ENCODE measurements at regions not wholly inside any gene's neighbourhood (a gene's known extent, or its start where the extent isn't known, plus 50 kb on each side); places are given as distances from the start of the nearest gene placed in this dataset.

DNA sequence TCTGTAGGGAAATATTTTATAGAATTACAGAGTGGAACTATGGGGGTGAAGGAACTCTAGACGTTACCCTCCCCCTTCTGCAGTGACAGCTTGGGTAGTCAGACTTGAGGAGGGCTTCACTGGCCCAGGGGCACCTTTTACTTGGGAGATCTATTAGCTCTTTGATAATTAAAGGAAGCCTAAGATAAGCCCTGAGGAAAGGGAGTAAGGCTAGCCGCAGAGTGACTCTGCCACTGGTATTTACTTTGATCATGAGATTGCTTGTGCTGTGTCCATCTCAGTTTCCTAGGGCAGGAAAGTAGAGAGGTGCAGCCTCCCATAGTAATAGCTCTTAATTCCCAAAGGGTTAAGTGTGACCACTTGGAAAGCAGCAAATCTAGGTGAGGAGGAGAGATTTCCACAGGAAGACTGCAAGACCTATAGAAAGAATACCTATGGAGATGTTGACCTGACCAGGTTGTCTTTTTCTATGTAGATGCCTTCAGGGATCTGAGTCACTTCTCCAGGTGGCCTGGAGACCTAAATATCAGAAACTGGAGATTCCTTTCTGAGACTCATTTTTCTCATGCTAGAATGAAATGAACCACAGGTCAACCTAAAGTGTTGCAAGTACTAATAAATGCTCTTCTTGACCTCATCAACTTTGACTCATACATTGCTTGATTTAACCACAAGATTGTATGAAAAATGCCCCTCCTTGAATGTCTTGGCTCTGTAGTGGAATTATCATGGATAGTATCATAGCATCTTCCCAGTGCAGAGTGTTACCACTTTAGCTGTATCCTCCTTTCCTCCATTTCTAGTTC is 447.3 kb upstream of the GHITM start:
- Mint-ChIP-seq H3K4me1 (ENCODE audit: low read depth) (no peaks in the 10 kb centered on the region), H3K36me3 (ENCODE audit: low read depth) (no peaks in the 10 kb centered on the region)
- intact Hi-C loops (cut with micrococcal nuclease): no loop called here

DNA sequence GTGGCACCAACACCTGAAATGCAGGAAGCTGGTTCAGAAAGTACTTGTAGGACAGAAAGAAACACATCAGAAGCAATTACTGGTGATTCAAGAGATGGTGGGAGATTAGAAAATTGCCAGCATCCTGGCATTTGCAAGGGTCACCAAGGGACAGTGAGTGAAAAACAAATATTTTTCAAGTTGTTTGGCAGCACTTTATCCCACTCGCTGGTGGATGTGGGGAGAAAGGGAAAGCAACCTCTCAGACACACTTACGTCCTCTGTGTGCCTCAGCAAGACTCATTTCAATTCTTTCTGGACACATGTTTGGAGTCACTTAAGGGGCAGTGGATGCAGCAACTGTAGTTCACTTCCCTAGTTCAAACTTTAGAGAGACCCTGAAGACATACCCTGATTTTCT is 440.4 kb upstream of the GHITM start:
- Mint-ChIP-seq H3K4me3 (no peak overlapping the region), H3K9me3 (peaks cover 8% of the 10 kb centered on the region), H3K27ac (no peak overlapping the region), H3K36me3 (ENCODE audit: low read depth) (no peaks in the 10 kb centered on the region), H3K4me1 (ENCODE audit: low read depth) (no peaks in the 10 kb centered on the region), H3K27me3 (no peaks in the 10 kb centered on the region)
- intact Hi-C loops (cut with micrococcal nuclease): no loop called here

More for the DNA sequence above, 447.3 kb upstream of the GHITM start:
- H3K27ac Mint-ChIP-seq: no peak overlapping the region
- no peaks in the 10 kb centered on the region for H3K9me3 Mint-ChIP-seq
- H3K27me3 Mint-ChIP-seq: no peaks in the 10 kb centered on the region
- no peak overlapping the region for H3K4me3 Mint-ChIP-seq

DNA sequence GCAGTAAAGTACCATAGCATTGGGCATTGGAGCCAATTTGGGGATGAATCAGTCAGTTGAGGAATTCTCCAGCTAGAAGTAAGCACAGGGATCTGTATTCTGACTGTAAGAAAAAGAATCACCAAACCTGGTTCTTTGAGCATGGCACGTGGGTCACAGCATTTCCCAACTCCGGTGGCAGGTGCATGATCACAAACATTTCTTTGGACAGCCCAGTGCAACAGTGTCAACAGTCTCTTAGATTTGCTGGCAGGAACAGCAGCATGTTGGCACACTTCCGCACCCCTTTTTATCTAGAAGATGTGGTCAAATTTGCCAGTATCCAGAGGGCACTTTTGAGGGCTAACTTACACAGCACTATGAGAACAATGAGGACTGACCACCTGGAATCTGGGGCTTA is 437.5 kb upstream of the GHITM start:
- no peak overlapping the region for H3K4me3 Mint-ChIP-seq

DNA sequence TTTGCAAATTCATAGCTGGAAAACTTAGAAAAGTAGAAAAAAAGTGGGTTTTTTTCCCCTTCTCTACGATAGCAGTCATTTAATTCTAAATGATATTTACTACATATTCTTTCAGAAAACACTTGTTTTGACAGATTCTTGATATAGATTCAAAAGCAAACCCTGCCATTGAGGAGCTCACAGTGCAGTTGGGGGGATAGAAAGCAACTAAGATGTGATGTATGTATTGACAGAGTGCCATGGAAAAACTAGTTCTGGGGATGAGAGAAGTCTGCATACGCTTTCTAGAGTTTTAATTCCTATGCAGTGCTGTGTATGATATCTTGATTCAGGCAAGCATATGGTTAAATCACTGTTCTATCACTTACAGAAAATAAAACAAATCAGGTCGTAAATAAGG is 436.6 kb upstream of the GHITM start:
- Mint-ChIP-seq H3K27ac (no peak overlapping the region), H3K4me3 (no peak overlapping the region), H3K27me3 (no peaks in the 10 kb centered on the region), H3K9me3 (peaks cover 18% of the 10 kb centered on the region), H3K36me3 (ENCODE audit: low read depth) (no peaks in the 10 kb centered on the region), H3K4me1 (ENCODE audit: low read depth) (no peaks in the 10 kb centered on the region)
- intact Hi-C loops (cut with micrococcal nuclease): no loop called here

More for the DNA sequence above, 437.5 kb upstream of the GHITM start:
- H3K9me3 Mint-ChIP-seq: peaks cover 15% of the 10 kb centered on the region
- H3K36me3 Mint-ChIP-seq (ENCODE audit: low read depth): no peaks in the 10 kb centered on the region
- no peaks in the 10 kb centered on the region for H3K4me1 Mint-ChIP-seq (ENCODE audit: low read depth)
- H3K27ac Mint-ChIP-seq: no peak overlapping the region
- no peaks in the 10 kb centered on the region for H3K27me3 Mint-ChIP-seq
- intact Hi-C loops (cut with micrococcal nuclease): no loop called here

DNA sequence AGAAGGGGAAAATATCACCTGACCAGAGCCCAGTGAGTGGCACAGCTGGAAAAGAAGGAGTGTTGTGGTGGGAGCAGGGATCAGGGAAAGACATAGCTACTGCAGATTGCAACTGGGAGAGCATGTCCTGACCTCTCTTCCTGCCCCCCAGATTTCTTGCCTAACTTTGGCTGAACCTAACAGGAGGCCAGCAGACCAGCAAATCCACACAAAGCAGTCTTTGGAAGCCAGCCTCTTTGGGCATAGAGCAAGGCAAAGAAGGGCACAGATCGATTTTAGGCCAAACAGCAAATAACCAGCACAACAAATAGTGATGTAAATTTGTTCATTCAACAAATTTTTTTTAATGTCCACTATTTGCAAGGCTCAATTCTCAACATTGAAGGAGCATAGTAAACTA is 433.2 kb upstream of the GHITM start:
- peaks cover 10% of the 10 kb centered on the region for H3K9me3 Mint-ChIP-seq
- H3K36me3 Mint-ChIP-seq (ENCODE audit: low read depth): no peaks in the 10 kb centered on the region
- intact Hi-C loops (cut with micrococcal nuclease): no loop called here
- no peak overlapping the region for H3K4me3 Mint-ChIP-seq
- no peaks in the 10 kb centered on the region for H3K4me1 Mint-ChIP-seq (ENCODE audit: low read depth)
- H3K27ac Mint-ChIP-seq: no peak overlapping the region
- H3K27me3 Mint-ChIP-seq: no peaks in the 10 kb centered on the region

DNA sequence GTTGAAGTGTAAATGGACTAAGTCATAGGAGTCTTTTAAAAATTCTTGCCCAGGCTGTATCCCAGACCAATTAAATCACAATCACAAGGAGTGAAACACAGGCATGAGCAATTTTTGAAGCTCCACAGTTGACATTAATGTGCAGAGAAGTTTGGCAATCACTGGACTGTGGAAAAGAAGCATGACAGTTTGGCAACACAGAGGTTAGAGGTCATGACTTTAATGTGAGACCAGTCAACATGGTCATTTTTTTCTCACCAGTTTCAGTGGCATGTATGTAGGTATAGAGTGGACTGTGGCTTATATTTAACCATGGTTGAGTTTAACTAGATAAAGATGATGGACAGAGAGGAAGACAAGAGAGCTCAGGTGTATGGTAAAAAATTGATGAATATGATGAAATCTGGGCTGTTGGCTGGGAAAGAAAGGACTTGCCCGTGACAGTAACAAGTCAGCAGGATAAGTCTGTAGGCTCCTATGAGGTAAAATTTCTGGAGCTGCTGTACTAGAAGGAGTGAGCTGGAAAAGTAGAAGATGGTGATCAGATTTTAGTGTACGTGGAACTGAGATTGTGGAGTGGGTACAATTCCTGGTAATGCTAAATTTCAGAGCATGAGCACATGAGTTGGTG is 432.2 kb upstream of the GHITM start:
- no peaks in the 10 kb centered on the region for H3K36me3 Mint-ChIP-seq (ENCODE audit: low read depth)

DNA sequence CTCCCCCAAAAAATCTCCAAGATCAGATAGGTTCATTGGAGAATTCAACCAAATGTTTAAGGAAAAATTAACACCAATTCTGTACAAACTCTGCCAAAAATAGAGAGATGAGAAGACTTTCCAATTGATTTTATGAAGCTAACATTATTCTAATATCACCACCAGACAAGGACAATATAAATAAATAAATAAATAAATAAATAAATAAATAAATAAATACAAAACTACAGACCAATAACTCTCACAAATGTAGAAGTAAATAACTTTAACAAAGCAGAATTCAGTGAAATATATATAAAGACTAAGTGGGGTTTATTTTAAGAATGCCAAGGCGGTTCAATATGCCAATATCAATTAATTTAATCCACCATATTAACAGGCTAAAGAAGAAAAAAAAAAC is 425.9 kb upstream of the GHITM start:
- no peaks in the 10 kb centered on the region for H3K4me1 Mint-ChIP-seq (ENCODE audit: low read depth)
- H3K36me3 Mint-ChIP-seq (ENCODE audit: low read depth): no peaks in the 10 kb centered on the region
- intact Hi-C loops (cut with micrococcal nuclease): no loop called here
- H3K27me3 Mint-ChIP-seq: no peaks in the 10 kb centered on the region
- no peaks in the 10 kb centered on the region for H3K9me3 Mint-ChIP-seq
- no peak overlapping the region for H3K4me3 Mint-ChIP-seq
- no peak overlapping the region for H3K27ac Mint-ChIP-seq

More for the DNA sequence above, 432.2 kb upstream of the GHITM start:
- Mint-ChIP-seq H3K27me3 (no peaks in the 10 kb centered on the region), H3K4me3 (no peak overlapping the region), H3K9me3 (peaks cover 10% of the 10 kb centered on the region), H3K4me1 (ENCODE audit: low read depth) (no peaks in the 10 kb centered on the region), H3K27ac (no peak overlapping the region)
- intact Hi-C loops (cut with micrococcal nuclease): no loop called here

DNA sequence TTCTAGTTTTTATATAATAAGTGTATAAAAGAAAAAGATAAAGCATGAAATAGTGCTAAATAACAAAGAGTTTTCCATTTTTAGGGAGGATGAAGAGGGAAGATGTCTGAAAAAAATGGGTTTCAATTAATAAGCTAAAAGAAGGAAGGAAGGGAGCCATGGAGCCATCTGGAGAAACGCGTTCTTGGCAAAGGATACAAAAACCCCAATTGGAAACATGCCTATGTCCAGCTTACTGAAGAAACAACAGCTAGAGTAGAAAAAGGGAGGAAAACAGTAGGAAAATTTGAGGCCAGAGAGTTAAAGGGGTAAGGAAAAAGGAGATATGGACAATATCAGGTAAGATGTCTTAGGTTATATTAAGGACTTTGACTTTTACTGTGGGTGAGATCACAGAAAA is 416.2 kb upstream of the GHITM start:
- Mint-ChIP-seq H3K9me3 (peaks cover 7% of the 10 kb centered on the region), H3K4me3 (no peak overlapping the region), H3K36me3 (ENCODE audit: low read depth) (no peaks in the 10 kb centered on the region), H3K27me3 (no peaks in the 10 kb centered on the region), H3K27ac (no peak overlapping the region), H3K4me1 (ENCODE audit: low read depth) (no peaks in the 10 kb centered on the region)
- intact Hi-C loops (cut with micrococcal nuclease): no loop called here

DNA sequence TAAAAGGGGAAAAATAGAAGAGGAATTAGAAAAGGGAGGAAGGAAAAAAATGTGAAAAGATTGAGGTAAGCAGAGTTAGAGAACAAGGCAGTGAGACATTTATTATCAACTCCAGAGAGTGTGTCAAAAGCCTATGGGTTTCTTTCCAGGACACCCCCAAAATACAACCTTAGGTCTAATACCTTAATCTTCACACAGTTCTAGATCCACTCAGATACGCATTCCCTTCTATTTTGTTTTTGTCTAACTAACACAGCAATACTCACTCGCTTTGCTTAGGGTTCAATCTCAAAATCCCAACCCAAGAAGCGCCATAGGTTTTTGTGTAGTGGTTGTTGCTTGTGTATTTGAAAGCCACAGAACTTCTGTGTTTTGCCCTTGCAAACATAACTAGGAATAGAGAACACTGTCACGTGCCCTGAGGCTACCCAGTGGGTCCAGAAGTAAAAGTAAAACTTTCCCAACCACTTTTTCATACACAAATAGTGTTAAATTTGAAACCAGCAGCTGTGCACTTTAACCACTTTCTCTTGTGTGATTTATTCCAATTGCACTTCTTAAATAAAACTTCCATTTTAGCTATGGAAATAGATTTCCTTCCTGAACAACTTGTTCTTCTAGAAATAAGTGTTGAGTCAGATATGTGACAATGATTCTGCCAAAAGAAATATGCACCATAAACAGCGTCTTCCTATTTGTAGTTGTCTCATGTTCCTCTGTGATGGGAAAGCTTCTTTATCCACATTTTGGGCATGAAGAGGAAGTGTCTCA is 414.7 kb upstream of the GHITM start:
- Mint-ChIP-seq H3K4me3 (no peak overlapping the region), H3K27ac (no peak overlapping the region), H3K36me3 (ENCODE audit: low read depth) (no peaks in the 10 kb centered on the region), H3K9me3 (no peaks in the 10 kb centered on the region), H3K27me3 (no peaks in the 10 kb centered on the region), H3K4me1 (ENCODE audit: low read depth) (no peaks in the 10 kb centered on the region)
- intact Hi-C loops (cut with micrococcal nuclease): no loop called here

DNA sequence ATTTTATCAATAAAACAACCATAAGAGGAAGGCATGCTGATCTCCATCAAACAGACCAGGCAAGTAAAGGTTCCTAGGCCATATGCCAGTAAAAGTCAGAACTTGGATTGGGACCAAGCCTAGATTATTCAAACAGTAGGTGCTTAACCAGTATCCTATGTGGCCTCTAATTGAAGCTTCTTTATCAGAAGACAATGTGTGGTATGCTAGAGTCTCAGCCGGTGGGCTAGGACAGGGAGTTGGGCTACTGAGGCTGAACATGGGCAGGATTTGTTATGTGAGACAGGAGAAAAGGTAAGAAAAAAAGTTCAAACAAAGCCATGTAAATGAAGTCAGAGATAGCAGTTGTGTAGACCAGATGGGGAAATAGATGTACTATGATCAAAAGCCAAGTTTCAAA is 413.7 kb upstream of the GHITM start:
- intact Hi-C loops (cut with micrococcal nuclease): no loop called here
- Mint-ChIP-seq H3K36me3 (ENCODE audit: low read depth) (no peaks in the 10 kb centered on the region), H3K27ac (no peak overlapping the region), H3K4me3 (no peak overlapping the region), H3K27me3 (no peaks in the 10 kb centered on the region), H3K9me3 (no peaks in the 10 kb centered on the region), H3K4me1 (ENCODE audit: low read depth) (no peaks in the 10 kb centered on the region)

DNA sequence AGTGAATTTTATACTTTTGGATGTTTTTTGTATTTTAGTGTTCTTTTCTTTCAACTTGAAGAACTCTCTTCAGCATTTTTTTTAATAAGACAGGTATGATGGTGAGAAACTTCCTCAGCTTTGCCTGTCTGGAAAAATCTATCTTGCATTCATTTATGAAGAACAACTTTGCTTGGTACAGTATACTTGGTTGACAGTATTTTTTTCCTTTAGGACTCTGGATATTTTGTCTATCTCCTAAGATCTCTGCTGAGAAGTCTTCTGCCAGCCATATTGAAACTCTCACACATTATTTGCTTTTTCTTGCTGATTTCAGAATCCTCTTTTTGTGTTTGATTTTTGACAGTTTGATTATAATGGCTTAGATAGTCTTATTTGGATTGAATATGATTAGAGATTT is 405.0 kb upstream of the GHITM start:
- H3K27ac Mint-ChIP-seq: no peak overlapping the region
- intact Hi-C loops (cut with micrococcal nuclease): no loop called here
- H3K4me1 Mint-ChIP-seq (ENCODE audit: low read depth): no peaks in the 10 kb centered on the region
- H3K4me3 Mint-ChIP-seq: no peak overlapping the region
- no peaks in the 10 kb centered on the region for H3K36me3 Mint-ChIP-seq (ENCODE audit: low read depth)
- peaks cover 47% of the 10 kb centered on the region for H3K9me3 Mint-ChIP-seq
- no peaks in the 10 kb centered on the region for H3K27me3 Mint-ChIP-seq

DNA sequence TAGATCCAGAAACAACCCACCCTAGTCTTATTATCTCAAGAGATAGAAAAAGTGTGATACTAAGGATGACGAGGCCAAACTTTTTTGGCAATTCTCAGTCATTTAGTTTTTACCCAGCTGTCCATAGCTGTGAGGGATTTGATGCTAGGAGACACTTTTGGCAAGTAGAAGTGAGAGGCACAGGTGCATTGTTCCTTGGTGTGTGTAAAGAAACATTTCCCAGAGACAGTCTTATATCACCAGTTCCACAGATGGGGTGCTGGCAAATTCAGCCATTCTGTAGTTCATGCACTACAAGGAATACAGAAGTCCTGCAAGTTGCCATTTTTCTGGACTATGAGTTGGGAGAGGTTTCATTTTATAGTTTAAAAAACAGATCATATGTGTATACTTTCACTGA is 403.3 kb upstream of the GHITM start:
- Mint-ChIP-seq H3K4me1 (ENCODE audit: low read depth) (no peaks in the 10 kb centered on the region), H3K27ac (no peak overlapping the region), H3K27me3 (no peaks in the 10 kb centered on the region), H3K36me3 (ENCODE audit: low read depth) (no peaks in the 10 kb centered on the region), H3K9me3 (peaks cover 47% of the 10 kb centered on the region), H3K4me3 (no peak overlapping the region)
- intact Hi-C loops (cut with micrococcal nuclease): no loop called here

DNA sequence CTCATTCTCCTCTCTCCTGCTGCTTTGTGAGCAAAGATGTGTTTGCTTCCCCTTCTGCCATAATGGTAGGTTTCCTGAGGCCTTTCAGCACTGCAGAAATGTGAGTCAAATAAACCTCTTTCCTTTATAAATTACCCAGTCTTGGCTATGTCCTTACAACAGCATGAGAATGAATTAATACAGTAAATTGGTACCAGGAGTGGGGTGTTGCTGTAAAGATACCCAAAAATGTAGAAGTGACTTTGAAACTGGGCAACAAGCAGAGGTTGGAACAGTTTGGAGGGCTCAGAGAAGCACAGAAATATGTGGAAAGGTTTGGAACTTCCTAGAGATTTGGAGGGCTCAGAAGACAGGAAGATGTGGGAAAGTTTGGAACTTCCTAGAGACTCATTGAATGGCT is 388.7 kb upstream of the GHITM start:
- no peaks in the 10 kb centered on the region for H3K27me3 Mint-ChIP-seq
- no peaks in the 10 kb centered on the region for H3K36me3 Mint-ChIP-seq (ENCODE audit: low read depth)
- no peak overlapping the region for H3K27ac Mint-ChIP-seq
- H3K9me3 Mint-ChIP-seq: peaks cover 79% of the 10 kb centered on the region
- intact Hi-C loops (cut with micrococcal nuclease): no loop called here
- no peaks in the 10 kb centered on the region for H3K4me1 Mint-ChIP-seq (ENCODE audit: low read depth)
- H3K4me3 Mint-ChIP-seq: no peak overlapping the region

DNA sequence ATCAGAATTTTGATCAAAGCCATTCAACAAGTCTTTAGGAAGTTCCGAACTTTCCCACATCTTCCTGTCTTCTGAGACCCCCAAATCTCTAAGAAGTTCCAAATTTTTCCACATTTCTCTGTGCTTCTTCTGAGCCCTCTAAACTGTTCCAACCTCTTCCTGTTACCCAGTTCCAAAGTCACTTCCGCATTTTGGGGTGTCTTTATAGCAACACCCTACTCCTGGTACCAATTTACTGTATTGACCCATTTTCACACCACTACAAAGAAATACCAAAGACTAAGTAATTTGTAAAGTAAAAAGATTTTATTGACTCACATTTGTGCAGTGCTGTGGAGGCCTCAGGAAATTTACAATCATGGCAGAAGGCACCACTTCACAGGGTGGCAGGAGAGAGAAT is 385.8 kb upstream of the GHITM start:
- H3K36me3 Mint-ChIP-seq (ENCODE audit: low read depth): no peaks in the 10 kb centered on the region
- H3K4me3 Mint-ChIP-seq: no peak overlapping the region
- H3K4me1 Mint-ChIP-seq (ENCODE audit: low read depth): no peaks in the 10 kb centered on the region
- H3K27me3 Mint-ChIP-seq: no peaks in the 10 kb centered on the region
- peaks cover 82% of the 10 kb centered on the region for H3K9me3 Mint-ChIP-seq
- intact Hi-C loops (cut with micrococcal nuclease): no loop called here
- H3K27ac Mint-ChIP-seq: no peak overlapping the region
